Dermis microvascular lymphatic vessel endothelial cell (primary cell): ENCODE measurements at regions not wholly inside any gene's neighbourhood (a gene's known extent, or its start where the extent isn't known, plus 50 kb on each side); places are given as distances from the start of the nearest gene placed in this dataset.
"Not testable (repeated sequence)": the region's sequence is repeated elsewhere in the genome, so short reads cannot be mapped to it uniquely, and the experiment has no call there.

ENCODE experiments used
- DNase-seq, 2 donors: peaks; one replicate each; pipeline versions ENCODE4 v3.0.0 to v3.0.0-alpha.2; 2010; ENCODE audit warnings: low read depth in 2 of 2

- not testable (repeated sequence) for DNase-seq
These were observed 182.1 kb downstream of the TMEM121 start for GRCh38 chr14:105708251-105709134.

GRCh38 chr14:105709281-105710118 is 183.1 kb downstream of the TMEM121 start:
- DNase-seq = no peak

- no peak for DNase-seq
These were observed 184.0 kb downstream of the TMEM121 start for GRCh38 chr14:105710119-105711043.

GRCh38 chr14:105711044-105711620 is 184.7 kb downstream of the TMEM121 start:
- DNase-seq = no peak

- DNase-seq = no peak
These were observed 185.6 kb downstream of the TMEM121 start for GRCh38 chr14:105711841-105712460.

GRCh38 chr14:105712670-105713069 is 186.3 kb downstream of the TMEM121 start:
- not testable (repeated sequence) for DNase-seq

- not testable (repeated sequence) for DNase-seq
These were observed 186.8 kb downstream of the TMEM121 start for GRCh38 chr14:105713160-105713559.

GRCh38 chr14:105713836-105714235 is 187.5 kb downstream of the TMEM121 start:
- DNase-seq = not testable (repeated sequence)

- not testable (repeated sequence) for DNase-seq
These were observed 192.4 kb downstream of the TMEM121 start for GRCh38 chr14:105718787-105719186.

GRCh38 chr14:105720106-105720505 is 193.7 kb downstream of the TMEM121 start:
- DNase-seq = not testable (repeated sequence)

GRCh38 chr14:105720852-105721601 is 194.6 kb downstream of the TMEM121 start:
- not testable (repeated sequence) for DNase-seq

GRCh38 chr14:105721602-105721970 is 195.2 kb downstream of the TMEM121 start:
- not testable (repeated sequence) for DNase-seq

- DNase-seq = not testable (repeated sequence)
These were observed 195.8 kb downstream of the TMEM121 start for GRCh38 chr14:105721996-105722709.

- not testable (repeated sequence) for DNase-seq
These were observed 196.9 kb downstream of the TMEM121 start for GRCh38 chr14:105723271-105723670.

- not testable (repeated sequence) for DNase-seq
These were observed 197.4 kb downstream of the TMEM121 start for GRCh38 chr14:105723776-105724175.

GRCh38 chr14:105729825-105730368 is 203.5 kb downstream of the TMEM121 start:
- DNase-seq = not testable (repeated sequence)

GRCh38 chr14:105730731-105731130 is 204.3 kb downstream of the TMEM121 start:
- DNase-seq = not testable (repeated sequence)

GRCh38 chr14:105731221-105731985 is 205.0 kb downstream of the TMEM121 start:
- not testable (repeated sequence) for DNase-seq
